ENCODE measurements at regions not wholly inside any gene's neighbourhood (a gene's known extent, or its start where the extent isn't known, plus 50 kb on each side); places are given as distances from the start of the nearest gene placed in this dataset.

- TF ChIP-seq CTCF (IDR thresholded peaks at IDR 0.05) (no peak), EP300 (IDR thresholded peaks at IDR 0.05) (no peak), POLR2AphosphoS5 (IDR thresholded peaks at IDR 0.05) (no peak)
Measured at GRCh38 chr10:78476844-78477243, 443.2 kb downstream of the RPS24 start.

Data from suprapubic skin (tissue), 4 donors.